Right lobe of liver (tissue), 6 donors: ENCODE measurements at regions not wholly inside any gene's neighbourhood (a gene's known extent, or its start where the extent isn't known, plus 50 kb on each side); places are given as distances from the start of the nearest gene placed in this dataset.

Source experiments
- ATAC-seq, 4 donors: fragments of 200-7000 bp; cut with Tn5 transposase; one replicate each; pipeline ENCODE4 v1.9.1; 2020; ENCODE audit warnings: mild to moderate bottlenecking in 4 of 4, moderate library complexity in 4 of 4
- DNase-seq, 3 donors: peaks; one replicate each; pipeline ENCODE4 v3.0.0-alpha.2; 2020
- H3K27ac ChIP-seq, 3 donors: fragments of 200-600 bp; one replicate each; pipeline ENCODE4 v1.8.0; 2022
- H3K27me3 ChIP-seq, 2 donors: fragments of 200-600 bp; one replicate each; pipeline ENCODE4 v1.8.0; 2022
- H3K36me3 ChIP-seq, 4 donors: fragments of 200-600 bp; sonication (generic) in 1 of 4; one replicate each; pipeline versions ENCODE4 v1.5.1 to v1.8.0; 2017 to 2022; ENCODE audit warnings: control low read depth in 1 of 4
- H3K4me1 ChIP-seq, 4 donors: fragments of 200-600 bp; sonication (generic) in 1 of 4; one replicate each; pipeline versions ENCODE4 v1.5.1 to v1.8.0; 2017 to 2022; ENCODE audit warnings: control low read depth in 1 of 4
- H3K4me3 ChIP-seq, 3 donors: fragments of 200-600 bp; one replicate each; pipeline ENCODE4 v1.8.0; 2022
- H3K9me3 ChIP-seq, 4 donors: fragments of 200-600 bp; sonication (generic) in 1 of 4; one replicate each; pipeline versions ENCODE4 v1.5.1 to v1.8.0; 2017 to 2022; ENCODE audit warnings: control low read depth in 1 of 4
- POLR2A ChIP-seq: fragments of 450-650 bp; IDR thresholded peaks from one replicate; pipeline ENCODE4 v1.6.1; 2017; ENCODE audit warnings: antibody characterized with exemption, mild to moderate bottlenecking
- WGBS: methylation state at CpG from one replicate; pipeline ENCODE4 v1.1.6; 2018; ENCODE audit warnings: low coverage, low lambda C conversion rate; ENCODE audit not compliant: insufficient coverage; ENCODE audit errors: missing lambda C conversion rate; 5-methylcytosine and 5-hydroxymethylcytosine counted together
- intact Hi-C, 2 donors: fragments of 100-400 bp; cut with DNase I; formaldehyde crosslinking; loops; one replicate each; pipeline versions ENCODE4 v1.11.2 to v1.14.1; 2022
- TF ChIP-seq, protein P1 (sequence below), 4 donors: fragments of 200-600 bp in 3 of 4; fragments of 450-650 bp in 1 of 4; IDR thresholded peaks; one replicate each; pipeline versions ENCODE4 v1.5.1 to v1.8.0; 2016 to 2022; ENCODE audit warnings: antibody characterized with exemption in 4 of 4, mild to moderate bottlenecking in 2 of 4
- donor health status: DM: no; HTN: yes; CAD: no.
- donor health status: DM: no; HTN: no; CAD: no.
- donor health status: DM: no; HTN: no; CAD: no.
- donor health status: DM: no; HTN: yes; CAD: no.
- donor health status: DM: no; HTN: yes; CAD: no.

DNA sequence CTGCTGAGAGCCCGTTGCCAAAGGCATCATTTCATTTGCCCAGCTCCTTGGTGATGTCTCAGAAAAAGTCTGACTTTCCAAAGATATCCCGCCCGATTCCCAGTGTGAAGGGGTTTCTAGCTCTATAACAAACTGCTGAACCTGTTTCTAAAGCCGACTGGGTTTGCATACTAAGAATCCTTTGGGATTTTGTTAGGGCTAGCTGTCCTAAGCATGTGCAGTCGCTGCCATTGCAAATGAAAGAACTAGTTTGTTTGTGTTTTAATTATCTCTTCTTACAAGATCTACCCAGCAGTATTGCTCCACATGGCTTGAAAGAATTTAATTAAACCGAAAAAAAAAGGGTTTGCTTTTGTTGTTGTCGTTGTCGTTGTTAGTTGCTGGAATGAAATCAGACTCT is 476.6 kb downstream of the GATA3 start:
- no peak for DNase-seq
- TF ChIP-seq POLR2A = no peak
- TF ChIP-seq, protein P1, sequence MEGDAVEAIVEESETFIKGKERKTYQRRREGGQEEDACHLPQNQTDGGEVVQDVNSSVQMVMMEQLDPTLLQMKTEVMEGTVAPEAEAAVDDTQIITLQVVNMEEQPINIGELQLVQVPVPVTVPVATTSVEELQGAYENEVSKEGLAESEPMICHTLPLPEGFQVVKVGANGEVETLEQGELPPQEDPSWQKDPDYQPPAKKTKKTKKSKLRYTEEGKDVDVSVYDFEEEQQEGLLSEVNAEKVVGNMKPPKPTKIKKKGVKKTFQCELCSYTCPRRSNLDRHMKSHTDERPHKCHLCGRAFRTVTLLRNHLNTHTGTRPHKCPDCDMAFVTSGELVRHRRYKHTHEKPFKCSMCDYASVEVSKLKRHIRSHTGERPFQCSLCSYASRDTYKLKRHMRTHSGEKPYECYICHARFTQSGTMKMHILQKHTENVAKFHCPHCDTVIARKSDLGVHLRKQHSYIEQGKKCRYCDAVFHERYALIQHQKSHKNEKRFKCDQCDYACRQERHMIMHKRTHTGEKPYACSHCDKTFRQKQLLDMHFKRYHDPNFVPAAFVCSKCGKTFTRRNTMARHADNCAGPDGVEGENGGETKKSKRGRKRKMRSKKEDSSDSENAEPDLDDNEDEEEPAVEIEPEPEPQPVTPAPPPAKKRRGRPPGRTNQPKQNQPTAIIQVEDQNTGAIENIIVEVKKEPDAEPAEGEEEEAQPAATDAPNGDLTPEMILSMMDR (IDR thresholded peaks at IDR 0.05) = no peak
- WGBS = 60% methylated on average over 8 of the region's 8 CpGs

DNA sequence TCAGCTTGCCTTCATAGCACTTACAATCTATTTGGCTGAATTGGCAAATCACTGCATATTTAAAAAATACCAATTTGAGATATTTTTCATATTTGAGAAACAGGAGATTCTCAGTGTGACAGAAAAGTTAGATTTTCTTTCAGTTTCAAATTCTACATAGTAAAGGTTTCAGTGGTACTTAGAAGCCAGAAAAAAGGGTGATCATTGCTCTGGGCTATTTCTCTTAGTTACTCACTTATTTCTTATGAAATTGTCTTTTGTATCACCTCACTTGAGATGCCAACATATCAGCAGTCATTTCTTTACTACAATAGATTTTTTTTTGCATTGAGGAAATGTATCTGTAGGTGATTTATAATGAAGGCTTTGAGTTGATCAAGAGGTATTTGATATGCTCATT is 478.2 kb downstream of the GATA3 start:
- Histone ChIP-seq H3K4me1 (no peaks in the 10 kb centered on the region), H3K27me3 (no peaks in the 10 kb centered on the region), H3K4me3 (no peak overlapping the region), H3K36me3 (no peaks in the 10 kb centered on the region), H3K9me3 (no peaks in the 10 kb centered on the region), H3K27ac (no peak overlapping the region)
- DNase-seq (no peak), ATAC-seq (no peak)
- intact Hi-C loops = no loop called here
- TF ChIP-seq, protein P1 (IDR thresholded peaks at IDR 0.05) = no peak
- TF ChIP-seq POLR2A = no peak

More for the DNA sequence above, 476.6 kb downstream of the GATA3 start:
- H3K27me3 ChIP-seq = no peaks in the 10 kb centered on the region
- H3K36me3 ChIP-seq = no peaks in the 10 kb centered on the region
- no peak for ATAC-seq
- H3K9me3 ChIP-seq = no peaks in the 10 kb centered on the region
- no peak overlapping the region for H3K27ac ChIP-seq
- intact Hi-C loops = no loop called here
- H3K4me3 ChIP-seq = no peak overlapping the region
- H3K4me1 ChIP-seq = no peaks in the 10 kb centered on the region

DNA sequence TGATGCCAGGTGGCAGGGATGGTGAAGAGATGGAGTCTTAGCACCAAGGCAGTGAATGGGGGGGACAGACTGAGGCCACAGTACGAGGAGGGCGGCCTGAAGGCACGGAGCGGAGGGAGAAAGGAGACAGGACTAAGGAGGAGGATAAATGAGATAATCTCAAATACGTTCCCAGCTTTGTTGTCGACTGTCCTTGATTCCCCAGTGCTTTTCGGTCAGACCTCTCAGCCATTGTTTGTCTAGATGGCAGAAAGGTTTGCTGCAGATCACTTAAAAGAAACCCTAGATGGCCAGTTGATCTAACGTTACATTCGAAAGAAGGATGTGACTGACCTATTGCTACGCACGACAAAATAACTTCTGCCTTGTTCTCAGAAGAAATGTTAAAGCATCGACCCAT is 479.0 kb downstream of the GATA3 start:
- H3K4me3 ChIP-seq = no peak overlapping the region
- H3K27me3 ChIP-seq = no peaks in the 10 kb centered on the region
- H3K36me3 ChIP-seq = no peaks in the 10 kb centered on the region
- H3K9me3 ChIP-seq = no peaks in the 10 kb centered on the region
- no peaks in the 10 kb centered on the region for H3K4me1 ChIP-seq
- ATAC-seq (no peak), DNase-seq (no peak)
- TF ChIP-seq, protein P1 (IDR thresholded peaks at IDR 0.05) = no peak
- TF ChIP-seq POLR2A = no peak
- intact Hi-C loops = no loop called here
- 40% methylated on average over 11 of the region's 12 CpGs for WGBS
- no peak overlapping the region for H3K27ac ChIP-seq

DNA sequence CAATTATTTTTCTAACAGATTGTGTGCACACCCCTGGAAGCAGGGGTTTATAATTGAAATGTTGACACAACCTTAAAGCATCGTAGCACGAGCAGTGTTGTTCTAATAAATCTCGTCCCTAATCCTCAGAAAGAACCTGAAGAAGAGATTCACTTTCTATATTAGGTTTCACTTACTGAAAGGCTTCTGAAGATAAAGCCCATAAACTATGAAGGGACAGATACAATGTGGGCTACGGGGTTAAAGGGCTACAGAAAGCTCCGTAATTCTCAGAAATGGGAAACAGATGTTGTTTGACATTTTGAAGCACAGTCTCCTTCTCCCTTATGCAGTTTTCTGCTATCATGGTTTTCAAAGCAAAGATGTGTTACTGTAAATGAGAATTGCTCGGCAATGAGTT is 479.6 kb downstream of the GATA3 start:
- ATAC-seq = no peak
- intact Hi-C loops = no loop called here
- 49% methylated on average over 6 of the region's 6 CpGs for WGBS
- no peak overlapping the region for H3K4me3 ChIP-seq
- H3K27ac ChIP-seq = no peak overlapping the region
- H3K27me3 ChIP-seq = no peaks in the 10 kb centered on the region
- H3K9me3 ChIP-seq = no peaks in the 10 kb centered on the region
- no peak for DNase-seq
- H3K36me3 ChIP-seq = no peaks in the 10 kb centered on the region
- H3K4me1 ChIP-seq = no peaks in the 10 kb centered on the region
- no peak for TF ChIP-seq POLR2A
- TF ChIP-seq, protein P1 (IDR thresholded peaks at IDR 0.05) = no peak

DNA sequence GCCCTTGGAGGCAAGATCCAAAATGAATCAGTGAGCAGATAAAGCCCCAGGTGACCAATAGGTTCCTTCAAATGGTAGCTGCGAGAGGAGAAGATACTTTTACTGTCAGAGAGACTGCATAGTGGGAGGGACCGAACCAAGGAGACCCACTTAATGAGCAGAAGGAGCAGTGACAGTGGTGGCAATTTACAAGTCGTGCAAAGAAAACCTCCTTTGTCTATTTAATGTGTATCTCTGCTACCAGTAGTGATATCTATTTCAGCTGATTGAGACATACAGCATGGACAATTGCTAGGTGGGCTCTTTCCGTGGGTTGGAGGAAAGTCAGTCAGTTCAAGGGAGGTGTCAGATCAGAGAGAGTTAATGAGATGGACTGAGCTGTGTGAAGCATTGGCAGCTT is 480.4 kb downstream of the GATA3 start:
- intact Hi-C loops = no loop called here
- ATAC-seq = no peak
- Histone ChIP-seq H3K27ac (no peak overlapping the region), H3K4me3 (no peak overlapping the region), H3K36me3 (no peaks in the 10 kb centered on the region), H3K4me1 (no peaks in the 10 kb centered on the region), H3K27me3 (no peaks in the 10 kb centered on the region), H3K9me3 (no peaks in the 10 kb centered on the region)
- TF ChIP-seq, protein P1 (IDR thresholded peaks at IDR 0.05) = no peak
- no peak for TF ChIP-seq POLR2A
- 38% methylated on average over 4 of the region's 4 CpGs for WGBS
- DNase-seq = no peak
